Ascending aorta (tissue), 2 donors: ENCODE measurements at regions not wholly inside any gene's neighbourhood (a gene's known extent, or its start where the extent isn't known, plus 50 kb on each side); places are given as distances from the start of the nearest gene placed in this dataset.

Source experiments
- DNase-seq, 2 donors: peaks; one replicate each; pipeline ENCODE4 v3.0.0-alpha.2; 2019; ENCODE audit warnings: low spot score in 2 of 2
- H3K27ac ChIP-seq, 2 donors: fragments of 200-600 bp; sonication (generic); one replicate each; pipeline ENCODE4 v1.5.1; 2016 to 2017; ENCODE audit warnings: mild to moderate bottlenecking in 1 of 2
- H3K27me3 ChIP-seq: fragments of 200-600 bp; sonication (generic); one replicate; pipeline ENCODE4 v1.5.1; 2017
- H3K36me3 ChIP-seq, 2 donors: fragments of 200-600 bp; sonication (generic); one replicate each; pipeline ENCODE4 v1.5.1; 2016
- H3K4me1 ChIP-seq, 2 donors: fragments of 200-600 bp; sonication (generic); one replicate each; pipeline ENCODE4 v1.5.1; 2016 to 2017; ENCODE audit warnings: mild to moderate bottlenecking in 1 of 2
- H3K4me3 ChIP-seq, 2 donors: fragments of 200-600 bp; sonication (generic); one replicate each; pipeline ENCODE4 v1.5.1; 2016 to 2017; ENCODE audit warnings: mild to moderate bottlenecking in 1 of 2
- H3K9me3 ChIP-seq, 2 donors: fragments of 200-600 bp; sonication (generic); one replicate each; pipeline ENCODE4 v1.5.1; 2016
- intact Hi-C: fragments of 100-400 bp; cut with DNase I; formaldehyde crosslinking; loops from one replicate; pipeline ENCODE4 v1.15.1; 2023
- TF ChIP-seq, protein P1 (sequence below), 3 experiments: fragments of 200-600 bp in 2 of 3; fragments of 450-650 bp in 1 of 3; sonication (generic) in 2 of 3; IDR thresholded peaks; one replicate each; pipeline ENCODE4 v1.5.1; 2016 to 2019; ENCODE audit warnings: antibody characterized with exemption in 3 of 3, mild to moderate bottlenecking in 1 of 3, moderate library complexity in 1 of 3

DNA sequence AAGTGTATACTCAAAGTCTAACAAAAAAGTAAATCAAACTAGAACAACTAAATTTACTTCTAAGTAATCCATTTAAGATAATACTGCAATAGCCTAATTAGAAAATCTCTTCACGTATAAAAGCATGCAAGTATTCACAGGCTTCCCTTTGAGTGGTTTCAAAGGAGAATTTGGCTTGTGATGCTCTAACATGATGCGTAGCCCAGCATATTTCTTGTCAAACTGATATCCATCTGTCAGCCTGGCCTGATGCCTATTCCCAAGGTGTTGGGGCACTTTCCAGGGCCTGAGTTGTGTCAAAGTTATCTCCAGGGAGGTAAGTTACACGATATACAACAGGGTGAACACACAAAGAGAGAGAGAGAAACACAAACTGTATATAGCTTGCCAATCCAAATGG lies 287.0 kb upstream of the MAGEB18 start:
- Histone ChIP-seq H3K27me3 (no peaks in the 10 kb centered on the region), H3K9me3 (no peaks in the 10 kb centered on the region), H3K4me3 (no peak overlapping the region), H3K27ac (no peak overlapping the region), H3K4me1 (no peaks in the 10 kb centered on the region), H3K36me3 (no peaks in the 10 kb centered on the region)
- intact Hi-C loops, result no loop called here
- DNase-seq, result no peak
- TF ChIP-seq, protein P1, sequence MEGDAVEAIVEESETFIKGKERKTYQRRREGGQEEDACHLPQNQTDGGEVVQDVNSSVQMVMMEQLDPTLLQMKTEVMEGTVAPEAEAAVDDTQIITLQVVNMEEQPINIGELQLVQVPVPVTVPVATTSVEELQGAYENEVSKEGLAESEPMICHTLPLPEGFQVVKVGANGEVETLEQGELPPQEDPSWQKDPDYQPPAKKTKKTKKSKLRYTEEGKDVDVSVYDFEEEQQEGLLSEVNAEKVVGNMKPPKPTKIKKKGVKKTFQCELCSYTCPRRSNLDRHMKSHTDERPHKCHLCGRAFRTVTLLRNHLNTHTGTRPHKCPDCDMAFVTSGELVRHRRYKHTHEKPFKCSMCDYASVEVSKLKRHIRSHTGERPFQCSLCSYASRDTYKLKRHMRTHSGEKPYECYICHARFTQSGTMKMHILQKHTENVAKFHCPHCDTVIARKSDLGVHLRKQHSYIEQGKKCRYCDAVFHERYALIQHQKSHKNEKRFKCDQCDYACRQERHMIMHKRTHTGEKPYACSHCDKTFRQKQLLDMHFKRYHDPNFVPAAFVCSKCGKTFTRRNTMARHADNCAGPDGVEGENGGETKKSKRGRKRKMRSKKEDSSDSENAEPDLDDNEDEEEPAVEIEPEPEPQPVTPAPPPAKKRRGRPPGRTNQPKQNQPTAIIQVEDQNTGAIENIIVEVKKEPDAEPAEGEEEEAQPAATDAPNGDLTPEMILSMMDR (IDR thresholded peaks at IDR 0.05), result no peak

DNA sequence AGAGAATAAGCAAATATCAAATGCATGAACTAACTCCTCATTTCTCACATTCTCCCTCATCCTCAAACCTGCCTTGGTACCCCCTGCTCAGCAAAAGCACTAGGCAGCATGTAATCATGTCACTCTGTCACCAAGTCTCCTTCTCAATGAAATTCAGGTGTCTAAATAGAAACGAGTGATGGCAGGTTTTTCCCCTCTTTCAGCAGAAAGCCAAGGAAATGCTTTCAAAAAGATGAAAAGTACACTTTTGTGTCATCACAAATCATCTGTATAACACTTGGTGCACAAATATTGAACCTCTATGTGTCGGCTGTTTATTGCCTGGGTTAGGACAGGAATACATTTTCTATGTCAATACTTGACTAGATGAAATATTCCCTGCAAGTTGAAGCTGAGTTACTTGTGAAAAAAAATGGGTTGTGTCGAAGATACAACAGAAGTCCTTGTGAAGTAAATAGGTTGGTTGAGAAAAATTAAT lies 285.1 kb upstream of the MAGEB18 start:
- no peaks in the 10 kb centered on the region for H3K4me1 ChIP-seq
- no peaks in the 10 kb centered on the region for H3K9me3 ChIP-seq
- TF ChIP-seq, protein P1 (IDR thresholded peaks at IDR 0.05), result no peak
- no peaks in the 10 kb centered on the region for H3K36me3 ChIP-seq
- no peak overlapping the region for H3K4me3 ChIP-seq
- intact Hi-C loops, result no loop called here
- H3K27ac ChIP-seq, result no peak overlapping the region
- no peaks in the 10 kb centered on the region for H3K27me3 ChIP-seq
- no peak for DNase-seq

DNA sequence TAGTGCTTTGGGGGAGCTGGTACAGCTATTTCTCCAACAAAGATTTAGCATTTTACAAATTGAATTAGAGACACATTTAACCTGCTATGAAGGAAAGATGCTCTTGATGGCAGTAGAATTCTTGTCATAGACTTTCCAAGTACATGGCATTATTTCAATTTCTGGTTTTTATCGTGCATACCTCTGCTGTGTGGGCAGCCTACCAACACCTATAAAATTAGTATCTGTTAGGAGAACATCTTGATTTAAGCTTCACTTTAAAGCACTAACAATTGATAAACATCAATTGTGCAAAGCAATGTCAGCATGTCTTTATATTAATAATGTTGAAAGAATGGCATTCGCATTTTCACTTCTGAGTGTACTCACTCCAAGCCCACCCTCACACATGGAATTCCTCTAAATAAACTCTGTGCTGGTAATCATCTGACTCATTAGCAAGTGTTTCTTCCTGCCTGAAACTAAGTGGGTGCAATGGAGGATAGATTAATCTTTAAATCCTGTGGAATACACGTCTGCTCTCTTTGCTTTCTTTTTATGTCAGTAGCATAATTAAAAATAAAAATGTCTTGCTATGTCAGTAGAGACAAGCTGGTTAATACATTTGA lies 279.8 kb upstream of the MAGEB18 start:
- H3K4me1 ChIP-seq, result no peaks in the 10 kb centered on the region
- DNase-seq, result no peak
- TF ChIP-seq, protein P1 (IDR thresholded peaks at IDR 0.05), result no peak
- H3K4me3 ChIP-seq, result no peak overlapping the region
- intact Hi-C loops, result no loop called here
- H3K9me3 ChIP-seq, result no peaks in the 10 kb centered on the region
- H3K27me3 ChIP-seq, result no peaks in the 10 kb centered on the region
- no peaks in the 10 kb centered on the region for H3K36me3 ChIP-seq
- no peak overlapping the region for H3K27ac ChIP-seq

DNA sequence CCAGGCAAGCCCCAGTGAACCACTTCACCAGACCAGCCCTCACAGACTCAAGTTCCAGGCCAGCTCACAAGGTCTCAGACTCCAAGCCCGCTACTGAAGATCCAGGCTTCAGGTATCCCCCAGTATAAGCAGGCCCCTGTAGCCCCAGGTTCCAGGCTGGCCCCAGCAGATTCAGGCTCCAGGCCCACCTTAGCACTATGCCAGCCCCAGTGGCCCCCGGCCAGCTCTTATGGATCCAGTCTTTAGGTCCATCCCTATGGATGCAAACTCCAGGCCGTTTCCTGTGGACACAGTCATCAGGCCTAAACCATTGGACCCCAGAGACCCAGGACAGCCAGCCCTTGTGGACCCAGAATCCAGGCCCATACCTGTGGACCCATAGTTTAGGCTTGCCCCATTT lies 277.8 kb upstream of the MAGEB18 start:
- DNase-seq, result no peak
- Histone ChIP-seq H3K4me3 (no peak overlapping the region), H3K27ac (no peak overlapping the region), H3K9me3 (no peaks in the 10 kb centered on the region), H3K27me3 (no peaks in the 10 kb centered on the region), H3K36me3 (no peaks in the 10 kb centered on the region), H3K4me1 (no peaks in the 10 kb centered on the region)
- intact Hi-C loops, result no loop called here
- TF ChIP-seq, protein P1 (IDR thresholded peaks at IDR 0.05), result no peak

DNA sequence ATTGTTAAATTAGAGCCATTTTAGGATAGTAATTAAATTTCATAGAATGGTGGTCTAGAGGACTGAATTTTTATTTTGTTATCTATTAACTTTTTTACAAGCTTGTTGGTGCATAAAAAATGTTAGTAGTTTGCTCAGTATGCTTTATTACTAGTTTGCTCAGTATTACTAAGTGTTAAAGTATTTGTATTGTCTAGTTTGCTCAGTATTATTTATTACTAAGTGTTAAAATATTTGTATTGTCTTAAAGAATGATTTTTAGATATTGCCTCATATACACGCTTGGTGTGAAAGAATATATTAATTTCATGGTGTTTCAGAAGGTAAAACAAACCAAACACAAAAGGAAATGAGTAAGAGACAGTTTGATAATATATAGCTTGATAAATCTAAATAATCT lies 268.4 kb upstream of the MAGEB18 start:
- no peak overlapping the region for H3K4me3 ChIP-seq
- intact Hi-C loops, result no loop called here

More for the DNA sequence above, 268.4 kb upstream of the MAGEB18 start:
- Histone ChIP-seq H3K27ac (no peak overlapping the region), H3K36me3 (no peaks in the 10 kb centered on the region), H3K27me3 (no peaks in the 10 kb centered on the region), H3K4me1 (no peaks in the 10 kb centered on the region), H3K9me3 (no peaks in the 10 kb centered on the region)
- TF ChIP-seq, protein P1 (IDR thresholded peaks at IDR 0.05), result no peak
- DNase-seq, result no peak
